ENCODE measurements at regions not wholly inside any gene's neighbourhood (a gene's known extent, or its start where the extent isn't known, plus 50 kb on each side); places are given as distances from the start of the nearest gene placed in this dataset.

DNA sequence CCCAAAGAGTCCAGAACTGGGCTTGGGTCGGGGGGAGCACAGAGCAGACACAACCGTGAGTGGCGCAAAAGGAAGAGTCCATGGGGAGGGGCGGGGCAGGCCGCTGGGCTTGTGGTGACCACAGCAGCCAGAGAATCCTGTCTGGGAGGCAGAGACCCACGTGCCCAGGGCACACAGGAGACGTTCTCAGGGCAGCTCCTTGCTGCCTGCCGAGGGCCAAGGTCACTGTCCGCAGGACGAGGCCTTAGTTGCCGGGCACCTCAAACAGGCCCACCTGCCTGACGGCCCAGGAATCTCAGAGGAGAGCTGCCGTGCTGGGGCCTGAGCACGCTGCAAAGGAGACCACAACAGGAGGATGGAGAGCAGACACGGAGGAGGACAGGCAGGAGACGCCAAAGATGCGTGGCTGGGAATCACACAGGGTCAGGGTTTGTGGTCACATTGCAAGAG lies 87.8 kb downstream of the MYEOV start:
- TF ChIP-seq MYNN (tag by site-specific recombination; IDR thresholded peaks at IDR 0.05; ENCODE audit: borderline replicate concordance) (no peak), ZSCAN16 (tag by site-specific recombination; IDR thresholded peaks at IDR 0.05) (no peak), ZNF23 (tag by site-specific recombination; IDR thresholded peaks at IDR 0.05; ENCODE audit: borderline replicate concordance) (no peak), ZFP3 (tag by site-specific recombination; IDR thresholded peaks at IDR 0.05; ENCODE audit: low read depth) (no peak)
- TF ChIP-seq, protein P1, sequence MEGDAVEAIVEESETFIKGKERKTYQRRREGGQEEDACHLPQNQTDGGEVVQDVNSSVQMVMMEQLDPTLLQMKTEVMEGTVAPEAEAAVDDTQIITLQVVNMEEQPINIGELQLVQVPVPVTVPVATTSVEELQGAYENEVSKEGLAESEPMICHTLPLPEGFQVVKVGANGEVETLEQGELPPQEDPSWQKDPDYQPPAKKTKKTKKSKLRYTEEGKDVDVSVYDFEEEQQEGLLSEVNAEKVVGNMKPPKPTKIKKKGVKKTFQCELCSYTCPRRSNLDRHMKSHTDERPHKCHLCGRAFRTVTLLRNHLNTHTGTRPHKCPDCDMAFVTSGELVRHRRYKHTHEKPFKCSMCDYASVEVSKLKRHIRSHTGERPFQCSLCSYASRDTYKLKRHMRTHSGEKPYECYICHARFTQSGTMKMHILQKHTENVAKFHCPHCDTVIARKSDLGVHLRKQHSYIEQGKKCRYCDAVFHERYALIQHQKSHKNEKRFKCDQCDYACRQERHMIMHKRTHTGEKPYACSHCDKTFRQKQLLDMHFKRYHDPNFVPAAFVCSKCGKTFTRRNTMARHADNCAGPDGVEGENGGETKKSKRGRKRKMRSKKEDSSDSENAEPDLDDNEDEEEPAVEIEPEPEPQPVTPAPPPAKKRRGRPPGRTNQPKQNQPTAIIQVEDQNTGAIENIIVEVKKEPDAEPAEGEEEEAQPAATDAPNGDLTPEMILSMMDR (tag by site-specific recombination; IDR thresholded peaks at IDR 0.05): no peak
- TF ChIP-seq, protein P2, sequence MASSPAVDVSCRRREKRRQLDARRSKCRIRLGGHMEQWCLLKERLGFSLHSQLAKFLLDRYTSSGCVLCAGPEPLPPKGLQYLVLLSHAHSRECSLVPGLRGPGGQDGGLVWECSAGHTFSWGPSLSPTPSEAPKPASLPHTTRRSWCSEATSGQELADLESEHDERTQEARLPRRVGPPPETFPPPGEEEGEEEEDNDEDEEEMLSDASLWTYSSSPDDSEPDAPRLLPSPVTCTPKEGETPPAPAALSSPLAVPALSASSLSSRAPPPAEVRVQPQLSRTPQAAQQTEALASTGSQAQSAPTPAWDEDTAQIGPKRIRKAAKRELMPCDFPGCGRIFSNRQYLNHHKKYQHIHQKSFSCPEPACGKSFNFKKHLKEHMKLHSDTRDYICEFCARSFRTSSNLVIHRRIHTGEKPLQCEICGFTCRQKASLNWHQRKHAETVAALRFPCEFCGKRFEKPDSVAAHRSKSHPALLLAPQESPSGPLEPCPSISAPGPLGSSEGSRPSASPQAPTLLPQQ (tag by site-specific recombination; IDR thresholded peaks at IDR 0.05): no peak

Measured in HEK293 (cell line).